Pancreas (tissue), 10 donors: ENCODE measurements at regions not wholly inside any gene's neighbourhood (a gene's known extent, or its start where the extent isn't known, plus 50 kb on each side); places are given as distances from the start of the nearest gene placed in this dataset.

Source experiments
- ATAC-seq, 4 donors: fragments of 200-7000 bp; cut with Tn5 transposase; one replicate each; pipeline versions ENCODE4 v1.8.0 to v1.9.1; 2020; ENCODE audit warnings: mild to moderate bottlenecking in 4 of 4, moderate library complexity in 4 of 4
- DNase-seq, 6 donors: peaks; one replicate each; pipeline ENCODE4 v3.0.0-alpha.2; 2020
- FAIRE-seq: peaks from 2 replicates; lab custom pipeline; 2012; peaks lifted over from hg19 to GRCh38; lab: Jason Lieb, UNC
- H3K27ac ChIP-seq, 4 donors: fragments of 200-600 bp; sonication (generic); 1 replicate in 3 of 4; 2 replicates in 1 of 4; pipeline versions ENCODE4 v1.5.0 to v1.8.0; 2020
- H3K27me3 ChIP-seq, 4 donors: fragments of 200-600 bp; one replicate each; pipeline ENCODE4 v1.8.0; 2021
- H3K36me3 ChIP-seq, 3 donors: fragments of 200-600 bp; sonication (generic) in 1 of 3; one replicate each; pipeline versions ENCODE4 v1.5.0 to v1.8.0; 2020 to 2021
- H3K4me1 ChIP-seq, 3 donors: fragments of 200-600 bp; one replicate each; pipeline ENCODE4 v1.8.0; 2021
- H3K4me3 ChIP-seq, 4 donors: fragments of 200-600 bp; sonication (generic) in 2 of 4; one replicate each; pipeline versions ENCODE4 v1.5.0 to v1.8.0; 2020 to 2021
- H3K9me3 ChIP-seq, 4 donors: fragments of 200-600 bp; one replicate each; pipeline ENCODE4 v1.8.0; 2021
- CTCF ChIP-seq, 4 donors: fragments of 200-600 bp; sonication (generic) in 3 of 4; IDR thresholded peaks; one replicate each; pipeline versions ENCODE4 v1.5.0 to v1.8.0; 2021; ENCODE audit warnings: antibody characterized with exemption in 4 of 4
- WGBS, 2 donors: extraction: QIAGEN DNeasy Blood & Tissue Kit; methylation state at CpG; one replicate each; pipeline ENCODE4 v1.1.7; 2013; 5-methylcytosine and 5-hydroxymethylcytosine counted together
- intact Hi-C, 3 donors: fragments of 100-400 bp; cut with DNase I; formaldehyde crosslinking; loops; one replicate each; pipeline versions ENCODE4 v1.11.1 to v1.14.2; 2022
- donor health status: healthy with polysubstance abuse.
- donor health status: DM: no; HTN: no; CAD: no; lungs with moderate emphysema.
- donor health status: DM: no; HTN: no; CAD: no.
- donor health status: control.
- donor health status: control.
- donor health status: Bipolar disorder and iron deficiency.
- donor health status: DM: yes; HTN: yes; CAD: no.
- donor health status: DM: no; HTN: no; CAD: no.
- donor health status: DM: no; HTN: no; CAD: no.
- donor health status: DM: yes; HTN: yes; CAD: no.

GRCh38 chr14:58777541-58777979 is 139.8 kb downstream of the DACT1 start:
- no peaks in the 10 kb centered on the region for H3K27me3 ChIP-seq
- FAIRE-seq (no peak), DNase-seq (no peak), ATAC-seq (peak in 1 of 4 donors; percentile 17)
- no peaks in the 10 kb centered on the region for H3K4me1 ChIP-seq
- no peaks in the 10 kb centered on the region for H3K9me3 ChIP-seq
- no peak for TF ChIP-seq CTCF (IDR thresholded peaks at IDR 0.05)
- intact Hi-C loops = no loop called here
- WGBS, 2 donors = 41 to 43% methylated on average over 7 of the region's 7 CpGs
- no peak overlapping the region for H3K4me3 ChIP-seq
- no peak overlapping the region for H3K27ac ChIP-seq
- no peaks in the 10 kb centered on the region for H3K36me3 ChIP-seq

- no peak for TF ChIP-seq CTCF (IDR thresholded peaks at IDR 0.05)
- Histone ChIP-seq H3K27ac (no peak overlapping the region), H3K4me3 (no peak overlapping the region), H3K36me3 (no peaks in the 10 kb centered on the region), H3K9me3 (no peaks in the 10 kb centered on the region), H3K4me1 (no peaks in the 10 kb centered on the region), H3K27me3 (no peaks in the 10 kb centered on the region)
- ATAC-seq (no peak), FAIRE-seq (no peak), DNase-seq (no peak)
- 78 to 88% methylated on average over 3 of the region's 3 CpGs for WGBS, 2 donors
- intact Hi-C loops = no loop called here
Observed at GRCh38 chr14:58778202-58778601, 140.4 kb downstream of the DACT1 start.

GRCh38 chr14:58779376-58779775 is 141.6 kb downstream of the DACT1 start:
- Histone ChIP-seq H3K4me1 (no peaks in the 10 kb centered on the region), H3K9me3 (no peaks in the 10 kb centered on the region), H3K36me3 (no peaks in the 10 kb centered on the region), H3K27ac (no peak overlapping the region), H3K27me3 (no peaks in the 10 kb centered on the region), H3K4me3 (no peak overlapping the region)
- ATAC-seq (no peak), FAIRE-seq (no peak), DNase-seq (no peak)
- TF ChIP-seq CTCF (IDR thresholded peaks at IDR 0.05) = no peak
- 55 to 59% methylated on average over 2 of the region's 2 CpGs for WGBS, 2 donors
- intact Hi-C loops = no loop called here

- no peaks in the 10 kb centered on the region for H3K4me1 ChIP-seq
- no peak overlapping the region for H3K27ac ChIP-seq
- H3K9me3 ChIP-seq = no peaks in the 10 kb centered on the region
- no peak overlapping the region for H3K4me3 ChIP-seq
- DNase-seq (no peak), ATAC-seq (no peak), FAIRE-seq (no peak)
- 72 to 79% methylated on average over 5 of the region's 5 CpGs for WGBS, 2 donors
- no peaks in the 10 kb centered on the region for H3K36me3 ChIP-seq
- TF ChIP-seq CTCF (IDR thresholded peaks at IDR 0.05) = no peak
- intact Hi-C loops = no loop called here
- H3K27me3 ChIP-seq = no peaks in the 10 kb centered on the region
Observed at GRCh38 chr14:58780185-58780584, 142.4 kb downstream of the DACT1 start.

- no peaks in the 10 kb centered on the region for H3K27me3 ChIP-seq
- TF ChIP-seq CTCF (IDR thresholded peaks at IDR 0.05) = no peak
- FAIRE-seq (no peak), DNase-seq (no peak), ATAC-seq (no peak)
- H3K27ac ChIP-seq = no peak overlapping the region
- H3K9me3 ChIP-seq = no peaks in the 10 kb centered on the region
- H3K4me1 ChIP-seq = no peaks in the 10 kb centered on the region
- H3K4me3 ChIP-seq = no peak overlapping the region
- 88 to 92% methylated on average over 6 of the region's 6 CpGs for WGBS, 2 donors
- no peaks in the 10 kb centered on the region for H3K36me3 ChIP-seq
- intact Hi-C loops = no loop called here
Observed at GRCh38 chr14:58780605-58781004, 142.8 kb downstream of the DACT1 start.
